ENCODE measurements at regions not wholly inside any gene's neighbourhood (a gene's known extent, or its start where the extent isn't known, plus 50 kb on each side); places are given as distances from the start of the nearest gene placed in this dataset.

DNA sequence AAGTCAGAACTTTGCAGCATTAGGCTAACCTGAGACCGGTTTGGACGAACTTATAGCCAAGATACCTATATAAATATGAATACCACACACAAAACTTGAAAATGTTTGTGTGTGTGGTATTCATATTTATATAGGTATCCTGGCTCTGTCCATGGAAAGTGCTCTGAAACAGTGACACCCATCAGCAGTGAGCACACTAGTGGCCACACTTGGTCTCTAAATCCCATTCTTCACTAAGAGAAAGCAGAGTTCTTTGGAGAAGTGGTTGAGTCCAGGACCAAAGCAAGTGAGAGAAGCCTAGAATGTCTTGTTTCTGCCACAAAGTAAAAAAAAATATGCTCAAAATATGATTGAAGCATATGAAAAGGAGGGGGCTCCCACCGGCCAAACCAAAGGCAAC lies 146.5 kb downstream of the TWIST2 start:
- TF ChIP-seq, protein P1, sequence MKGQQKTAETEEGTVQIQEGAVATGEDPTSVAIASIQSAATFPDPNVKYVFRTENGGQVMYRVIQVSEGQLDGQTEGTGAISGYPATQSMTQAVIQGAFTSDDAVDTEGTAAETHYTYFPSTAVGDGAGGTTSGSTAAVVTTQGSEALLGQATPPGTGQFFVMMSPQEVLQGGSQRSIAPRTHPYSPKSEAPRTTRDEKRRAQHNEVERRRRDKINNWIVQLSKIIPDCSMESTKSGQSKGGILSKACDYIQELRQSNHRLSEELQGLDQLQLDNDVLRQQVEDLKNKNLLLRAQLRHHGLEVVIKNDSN (IDR thresholded peaks at IDR 0.05) = no peak
- TF ChIP-seq TEAD4 (IDR thresholded peaks at IDR 0.05) = no peak
- no peak for TF ChIP-seq YY1 (IDR thresholded peaks at IDR 0.05; ENCODE audit: low read depth)

- TF ChIP-seq RAD21 (IDR thresholded peaks at IDR 0.05; ENCODE audit: low read depth) (no peak), YY1 (IDR thresholded peaks at IDR 0.05; ENCODE audit: low read depth) (no peak), CREB1 (IDR thresholded peaks at IDR 0.05; ENCODE audit: low read depth) (no peak), ZBTB7A (IDR thresholded peaks at IDR 0.05; ENCODE audit: low read depth) (no peak), TCF12 (IDR thresholded peaks at IDR 0.05; ENCODE audit: low read depth) (no peak), TEAD4 (IDR thresholded peaks at IDR 0.05) (no peak), CEBPB (IDR thresholded peaks at IDR 0.05) (no peak), MAX (IDR thresholded peaks at IDR 0.05) (no peak), NFIC (IDR thresholded peaks at IDR 0.05) (no peak), FOXM1 (IDR thresholded peaks at IDR 0.05; ENCODE audit: borderline replicate concordance, low read depth) (no peak), TAF1 (IDR thresholded peaks at IDR 0.05; ENCODE audit: low read depth) (no peak), EP300 (IDR thresholded peaks at IDR 0.05; ENCODE audit: borderline replicate concordance) (no peak), EGR1 (IDR thresholded peaks at IDR 0.05) (no peak)
- TF ChIP-seq, protein P2, sequence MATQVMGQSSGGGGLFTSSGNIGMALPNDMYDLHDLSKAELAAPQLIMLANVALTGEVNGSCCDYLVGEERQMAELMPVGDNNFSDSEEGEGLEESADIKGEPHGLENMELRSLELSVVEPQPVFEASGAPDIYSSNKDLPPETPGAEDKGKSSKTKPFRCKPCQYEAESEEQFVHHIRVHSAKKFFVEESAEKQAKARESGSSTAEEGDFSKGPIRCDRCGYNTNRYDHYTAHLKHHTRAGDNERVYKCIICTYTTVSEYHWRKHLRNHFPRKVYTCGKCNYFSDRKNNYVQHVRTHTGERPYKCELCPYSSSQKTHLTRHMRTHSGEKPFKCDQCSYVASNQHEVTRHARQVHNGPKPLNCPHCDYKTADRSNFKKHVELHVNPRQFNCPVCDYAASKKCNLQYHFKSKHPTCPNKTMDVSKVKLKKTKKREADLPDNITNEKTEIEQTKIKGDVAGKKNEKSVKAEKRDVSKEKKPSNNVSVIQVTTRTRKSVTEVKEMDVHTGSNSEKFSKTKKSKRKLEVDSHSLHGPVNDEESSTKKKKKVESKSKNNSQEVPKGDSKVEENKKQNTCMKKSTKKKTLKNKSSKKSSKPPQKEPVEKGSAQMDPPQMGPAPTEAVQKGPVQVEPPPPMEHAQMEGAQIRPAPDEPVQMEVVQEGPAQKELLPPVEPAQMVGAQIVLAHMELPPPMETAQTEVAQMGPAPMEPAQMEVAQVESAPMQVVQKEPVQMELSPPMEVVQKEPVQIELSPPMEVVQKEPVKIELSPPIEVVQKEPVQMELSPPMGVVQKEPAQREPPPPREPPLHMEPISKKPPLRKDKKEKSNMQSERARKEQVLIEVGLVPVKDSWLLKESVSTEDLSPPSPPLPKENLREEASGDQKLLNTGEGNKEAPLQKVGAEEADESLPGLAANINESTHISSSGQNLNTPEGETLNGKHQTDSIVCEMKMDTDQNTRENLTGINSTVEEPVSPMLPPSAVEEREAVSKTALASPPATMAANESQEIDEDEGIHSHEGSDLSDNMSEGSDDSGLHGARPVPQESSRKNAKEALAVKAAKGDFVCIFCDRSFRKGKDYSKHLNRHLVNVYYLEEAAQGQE (IDR thresholded peaks at IDR 0.05; ENCODE audit: low read depth) = no peak
- TF ChIP-seq, protein P1 (IDR thresholded peaks at IDR 0.05) = no peak
Observed at GRCh38 chr2:238994876-238995275, 147.0 kb downstream of the TWIST2 start.

GRCh38 chr2:238995634-238996033 lies 147.7 kb downstream of the TWIST2 start:
- TF ChIP-seq MAX (IDR thresholded peaks at IDR 0.05) (no peak), FOXM1 (IDR thresholded peaks at IDR 0.05; ENCODE audit: borderline replicate concordance, low read depth) (no peak), RAD21 (IDR thresholded peaks at IDR 0.05; ENCODE audit: low read depth) (no peak), NFIC (IDR thresholded peaks at IDR 0.05) (no peak), TCF12 (IDR thresholded peaks at IDR 0.05; ENCODE audit: low read depth) (no peak)
- TF ChIP-seq, protein P2 (IDR thresholded peaks at IDR 0.05; ENCODE audit: low read depth) = no peak
- TF ChIP-seq, protein P1 (IDR thresholded peaks at IDR 0.05) = no peak

DNA sequence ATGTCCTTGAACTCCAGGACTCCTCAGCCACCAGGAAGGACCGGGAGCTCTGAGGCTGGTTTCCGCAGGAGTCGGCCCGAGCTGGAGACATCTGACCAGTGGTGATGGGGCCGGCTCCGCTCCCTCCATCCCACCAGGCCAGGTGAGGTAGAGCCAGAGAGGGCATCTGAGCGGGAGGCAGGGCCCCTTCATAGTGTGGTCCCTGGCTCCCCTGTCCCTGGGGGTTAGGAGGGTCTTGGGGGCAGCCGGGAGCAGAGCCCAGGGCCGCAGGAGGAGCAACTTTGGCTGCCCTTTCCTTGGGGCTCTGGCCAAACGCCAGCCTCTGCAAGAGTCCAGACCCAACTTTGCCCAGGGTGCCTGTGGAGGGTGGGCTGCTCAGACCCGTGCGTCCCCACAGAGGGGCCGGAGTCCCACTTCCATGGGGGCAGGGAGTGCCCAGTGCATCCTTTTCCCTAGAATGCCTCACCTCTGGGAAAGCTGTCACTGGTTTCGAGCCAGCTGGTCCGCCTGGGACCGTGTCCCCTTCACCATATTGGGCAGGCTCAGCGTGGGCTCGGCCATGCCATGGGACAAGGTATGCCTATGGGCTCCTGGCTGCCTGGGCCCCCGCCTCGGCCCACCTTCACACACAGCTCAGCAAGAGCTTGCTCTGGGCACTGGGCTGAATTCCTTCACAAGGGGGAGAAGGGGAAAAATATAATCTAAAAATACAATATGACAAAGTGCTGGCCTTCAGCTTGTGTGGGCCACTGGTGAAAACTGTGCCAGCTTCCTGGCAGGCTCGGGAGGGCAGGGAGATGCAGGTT lies 148.6 kb downstream of the TWIST2 start:
- TF ChIP-seq TAF1 (IDR thresholded peaks at IDR 0.05; ENCODE audit: low read depth) (no peak), YY1 (IDR thresholded peaks at IDR 0.05; ENCODE audit: low read depth) (no peak), RAD21 (IDR thresholded peaks at IDR 0.05; ENCODE audit: low read depth) (no peak), CEBPB (IDR thresholded peaks at IDR 0.05) (no peak), NFIC (IDR thresholded peaks at IDR 0.05) (no peak), FOXM1 (IDR thresholded peaks at IDR 0.05; ENCODE audit: borderline replicate concordance, low read depth) (no peak), EP300 (IDR thresholded peaks at IDR 0.05; ENCODE audit: borderline replicate concordance) (no peak), CREB1 (IDR thresholded peaks at IDR 0.05; ENCODE audit: low read depth) (no peak), TEAD4 (IDR thresholded peaks at IDR 0.05) (no peak), EGR1 (IDR thresholded peaks at IDR 0.05) (no peak), MAX (IDR thresholded peaks at IDR 0.05) (no peak), ZBTB7A (IDR thresholded peaks at IDR 0.05; ENCODE audit: low read depth) (no peak), TCF12 (IDR thresholded peaks at IDR 0.05; ENCODE audit: low read depth) (no peak)
- TF ChIP-seq, protein P1 (IDR thresholded peaks at IDR 0.05) = no peak
- TF ChIP-seq, protein P2 (IDR thresholded peaks at IDR 0.05; ENCODE audit: low read depth) = no peak

Data from Ishikawa (cell line).